B cell (primary cell): ENCODE measurements at regions not wholly inside any gene's neighbourhood (a gene's known extent, or its start where the extent isn't known, plus 50 kb on each side); places are given as distances from the start of the nearest gene placed in this dataset.

Experiments used
- ATAC-seq: fragments of 200-7000 bp; cut with Tn5 transposase; one replicate; pipeline ENCODE4 v1.10.0; 2021; ENCODE audit warnings: low read depth, mild to moderate bottlenecking, moderate number of reproducible peaks, moderate library complexity
- CTCF ChIA-PET: fragments of 350-600 bp; sonication (Branson Sonifier 250); formaldehyde crosslinking; loops from one replicate; lab custom pipeline; 2021; ENCODE audit warnings: antibody characterized with exemption, inconsistent platforms; lab: Charles Lee
- POLR2A ChIA-PET: fragments of 350-600 bp; sonication (Branson Sonifier 250); formaldehyde crosslinking; loops from one replicate; lab custom pipeline; 2021; ENCODE audit warnings: antibody characterized with exemption; lab: Charles Lee
- DNase-seq: peaks from one replicate; pipeline ENCODE4 v3.0.0; 2013
- H2AFZ ChIP-seq: 2 replicates; pipeline ENCODE4 v1.6.1; 2012; ENCODE audit warnings: mild to moderate bottlenecking, low read depth, low read length; ENCODE audit not compliant: insufficient read depth, poor library complexity, severe bottlenecking
- H3K27ac ChIP-seq, 2 donors: 1 replicate in 1 of 2; 2 replicates in 1 of 2; pipeline ENCODE4 v1.5.1; 2012 to 2013; ENCODE audit warnings: low read length in 2 of 2, mild to moderate bottlenecking in 2 of 2, moderate library complexity in 1 of 2
- H3K27me3 ChIP-seq, 4 experiments: fragments of 200-600 bp in 1 of 4; sonication (generic) in 1 of 4; replicated peaks in 1 of 4; 1 replicate in 2 of 4; 2 replicates in 2 of 4; pipeline versions ENCODE4 v1.6.1 to v1.7.0; 2013 to 2016; ENCODE audit warnings: low read length in 3 of 4, mild to moderate bottlenecking in 2 of 4, mixed read lengths in 1 of 4, moderate library complexity in 1 of 4; ENCODE audit not compliant: insufficient read depth in 4 of 4, control insufficient read depth in 3 of 4; ENCODE audit errors: control extremely low read depth in 1 of 4
- H3K36me3 ChIP-seq, 2 experiments: replicated peaks in 1 of 2; 1 replicate in 1 of 2; 2 replicates in 1 of 2; pipeline versions ENCODE4 v1.6.1 to v1.7.1; 2013; ENCODE audit warnings: low read length in 1 of 2; ENCODE audit not compliant: insufficient read depth in 2 of 2, control insufficient read depth in 1 of 2; ENCODE audit errors: control extremely low read depth in 1 of 2, extremely low read depth in 1 of 2
- H3K4me1 ChIP-seq, 2 donors: fragments of 200-600 bp in 1 of 2; sonication (generic) in 1 of 2; 1 replicate in 1 of 2; 2 replicates in 1 of 2; pipeline versions ENCODE4 v1.5.1 to v1.6.1; 2013 to 2017; ENCODE audit warnings: low read length in 2 of 2; ENCODE audit not compliant: control insufficient read depth in 2 of 2, insufficient read depth in 2 of 2
- H3K4me2 ChIP-seq: replicated peaks from 2 replicates; pipeline ENCODE3; 2012; ENCODE audit warnings: mild to moderate bottlenecking, low read depth, low read length; ENCODE audit not compliant: poor library complexity, severe bottlenecking
- H3K4me3 ChIP-seq, 5 experiments: fragments of 200-600 bp in 1 of 5; sonication (generic) in 1 of 5; 1 replicate in 3 of 5; 2 replicates in 2 of 5; pipeline versions ENCODE4 v1.5.1 to v1.7.0; 2011 to 2016; ENCODE audit warnings: low read length in 4 of 5, mild to moderate bottlenecking in 4 of 5, low read depth in 2 of 5, control low read depth in 1 of 5, moderate library complexity in 1 of 5; ENCODE audit not compliant: insufficient read depth in 1 of 5; ENCODE audit errors: control extremely low read depth in 1 of 5, extremely low read depth in 1 of 5
- H3K79me2 ChIP-seq: fragments of 200-600 bp; sonication (generic); one replicate; pipeline ENCODE4 v1.6.0; 2016; ENCODE audit warnings: low read length; ENCODE audit not compliant: control insufficient read depth, insufficient read depth
- H3K9ac ChIP-seq: fragments of 200-600 bp; sonication (generic); 2 replicates; pipeline ENCODE4 v1.6.1; 2017; ENCODE audit warnings: mild to moderate bottlenecking, low read length, moderate library complexity
- H3K9me3 ChIP-seq, 3 donors: one replicate each; pipeline versions ENCODE4 v1.6.1 to v1.7.1; 2013; ENCODE audit warnings: low read length in 2 of 3; ENCODE audit not compliant: control insufficient read depth in 2 of 3, insufficient read depth in 1 of 3; ENCODE audit errors: control extremely low read depth in 1 of 3
- H4K20me1 ChIP-seq: 2 replicates; pipeline ENCODE4 v1.6.0; 2012; ENCODE audit warnings: mild to moderate bottlenecking, low read length; ENCODE audit not compliant: insufficient read depth, control insufficient read depth, poor library complexity, severe bottlenecking
- H3K27ac Mint-ChIP-seq: one replicate; pipeline ENCODE4 v1.8.0; 2021; ENCODE audit warnings: mixed read lengths
- H3K27me3 Mint-ChIP-seq: one replicate; pipeline ENCODE4 v1.8.0; 2021; ENCODE audit warnings: mixed read lengths
- H3K4me1 Mint-ChIP-seq: one replicate; pipeline ENCODE4 v1.8.0; 2021; ENCODE audit warnings: mixed read lengths
- H3K4me3 Mint-ChIP-seq: one replicate; pipeline ENCODE4 v1.8.0; 2021; ENCODE audit warnings: mixed read lengths
- H3K9me3 Mint-ChIP-seq: one replicate; pipeline ENCODE4 v1.8.0; 2022; ENCODE audit warnings: mixed read lengths; ENCODE audit not compliant: insufficient read depth
- CTCF ChIP-seq: fragments of 200-600 bp; IDR thresholded peaks from one replicate; pipeline ENCODE4 v1.8.0; 2022; ENCODE audit warnings: antibody characterized with exemption, mild to moderate bottlenecking
- EZH2 ChIP-seq: IDR thresholded peaks from 2 replicates; pipeline ENCODE4 v1.6.1; 2012; ENCODE audit warnings: borderline replicate concordance, low read depth, mild to moderate bottlenecking, moderate library complexity, low read length; ENCODE audit not compliant: insufficient read depth, poor library complexity, severe bottlenecking
- WGBS: methylation state at CpG from one replicate; pipeline ENCODE4 v1.1.5; 2013; ENCODE audit warnings: missing lambda C conversion rate; ENCODE audit not compliant: insufficient coverage; 5-methylcytosine and 5-hydroxymethylcytosine counted together
- intact Hi-C: fragments of 100-400 bp; cut with micrococcal nuclease; formaldehyde crosslinking; loops from one replicate; pipeline ENCODE4 v1.10.0; 2022

GRCh38 chr1:96074876-96075577 lies 646.6 kb upstream of the PTBP2 start:
- no peak overlapping the region for H3K27ac ChIP-seq
- H3K36me3 ChIP-seq, result no peaks in the 10 kb centered on the region
- H3K4me3 ChIP-seq, result no peak overlapping the region
- H3K4me2 ChIP-seq, result no peak overlapping the region
- H3K27ac Mint-ChIP-seq, result no peak overlapping the region
- H3K9me3 ChIP-seq, result no peaks in the 10 kb centered on the region
- H3K4me3 Mint-ChIP-seq, result no peak overlapping the region
- no peaks in the 10 kb centered on the region for H4K20me1 ChIP-seq
- no peaks in the 10 kb centered on the region for H3K79me2 ChIP-seq
- ATAC-seq (no peak), DNase-seq (no peak)
- intact Hi-C loops, result no loop called here
- no peaks in the 10 kb centered on the region for H3K27me3 Mint-ChIP-seq
- no peaks in the 10 kb centered on the region for H3K27me3 ChIP-seq
- ChIA-PET CTCF (no interaction called here), POLR2A (no interaction called here)
- no peaks in the 10 kb centered on the region for H3K4me1 ChIP-seq
- 40% methylated on average over 1 of the region's 5 CpGs for WGBS
- H3K4me1 Mint-ChIP-seq, result no peaks in the 10 kb centered on the region
- no peak overlapping the region for H2AFZ ChIP-seq
- no peak overlapping the region for H3K9ac ChIP-seq
- TF ChIP-seq EZH2, result no peak
- no peak for TF ChIP-seq CTCF
- no peaks in the 10 kb centered on the region for H3K9me3 Mint-ChIP-seq

- H3K9ac ChIP-seq, result no peak overlapping the region
- no peaks in the 10 kb centered on the region for H4K20me1 ChIP-seq
- no peaks in the 10 kb centered on the region for H3K27me3 ChIP-seq
- ATAC-seq (no peak), DNase-seq (no peak)
- H2AFZ ChIP-seq, result no peak overlapping the region
- ChIA-PET POLR2A (no interaction called here), CTCF (no interaction called here)
- H3K9me3 Mint-ChIP-seq, result no peaks in the 10 kb centered on the region
- no peak overlapping the region for H3K27ac ChIP-seq
- H3K79me2 ChIP-seq, result no peaks in the 10 kb centered on the region
- no peak overlapping the region for H3K4me2 ChIP-seq
- no peaks in the 10 kb centered on the region for H3K4me1 ChIP-seq
- H3K4me3 Mint-ChIP-seq, result no peak overlapping the region
- no peak overlapping the region for H3K27ac Mint-ChIP-seq
- H3K4me1 Mint-ChIP-seq, result no peaks in the 10 kb centered on the region
- 67% methylated on average over 1 of the region's 4 CpGs for WGBS
- H3K36me3 ChIP-seq, result no peaks in the 10 kb centered on the region
- intact Hi-C loops, result no loop called here
- TF ChIP-seq CTCF (no peak), EZH2 (no peak)
- H3K4me3 ChIP-seq, result no peak overlapping the region
- no peaks in the 10 kb centered on the region for H3K27me3 Mint-ChIP-seq
- H3K9me3 ChIP-seq, result no peaks in the 10 kb centered on the region
Observed at GRCh38 chr1:96075704-96076455, 645.7 kb upstream of the PTBP2 start.
